NCI-H69 (cell line): ENCODE measurements at regions not wholly inside any gene's neighbourhood (a gene's known extent, or its start where the extent isn't known, plus 50 kb on each side); places are given as distances from the start of the nearest gene placed in this dataset.
A peak's percentile ranks its signal among the peaks of the same experiment; 100 is the strongest.
"Not testable (repeated sequence)": the region's sequence is repeated elsewhere in the genome, so short reads cannot be mapped to it uniquely, and the experiment has no call there.

ENCODE experiments used
- DNase-seq: peaks from one replicate; lab custom pipeline; 2025; lab: John Stamatoyannopoulos, UW

DNA sequence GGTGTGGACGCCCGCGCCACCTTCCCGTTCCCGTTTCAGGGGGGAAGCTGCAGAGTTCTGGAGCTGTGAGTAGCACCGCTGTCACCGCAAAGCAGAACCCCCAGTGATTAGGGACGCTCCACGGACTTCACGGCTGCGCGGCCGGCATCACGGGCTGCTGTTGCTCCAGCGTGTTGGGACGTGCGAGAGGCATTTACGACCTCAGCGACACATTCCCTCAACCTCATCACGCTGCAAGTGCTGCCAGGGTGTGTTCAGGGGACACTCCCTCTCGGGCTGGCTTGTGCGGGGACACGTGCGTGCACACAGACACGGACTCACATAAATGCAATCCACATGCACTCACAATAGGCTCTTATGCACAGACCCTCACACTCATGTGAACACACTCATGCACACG, 187.9 kb downstream of the NPIPB11 start:
- not testable (repeated sequence) for DNase-seq

- DNase-seq = not testable (repeated sequence)
Observed at GRCh38 chr16:29218171-29218570, 188.3 kb downstream of the NPIPB11 start.

GRCh38 chr16:29217752-29218126, 188.8 kb downstream of the NPIPB11 start:
- not testable (repeated sequence) for DNase-seq

DNA sequence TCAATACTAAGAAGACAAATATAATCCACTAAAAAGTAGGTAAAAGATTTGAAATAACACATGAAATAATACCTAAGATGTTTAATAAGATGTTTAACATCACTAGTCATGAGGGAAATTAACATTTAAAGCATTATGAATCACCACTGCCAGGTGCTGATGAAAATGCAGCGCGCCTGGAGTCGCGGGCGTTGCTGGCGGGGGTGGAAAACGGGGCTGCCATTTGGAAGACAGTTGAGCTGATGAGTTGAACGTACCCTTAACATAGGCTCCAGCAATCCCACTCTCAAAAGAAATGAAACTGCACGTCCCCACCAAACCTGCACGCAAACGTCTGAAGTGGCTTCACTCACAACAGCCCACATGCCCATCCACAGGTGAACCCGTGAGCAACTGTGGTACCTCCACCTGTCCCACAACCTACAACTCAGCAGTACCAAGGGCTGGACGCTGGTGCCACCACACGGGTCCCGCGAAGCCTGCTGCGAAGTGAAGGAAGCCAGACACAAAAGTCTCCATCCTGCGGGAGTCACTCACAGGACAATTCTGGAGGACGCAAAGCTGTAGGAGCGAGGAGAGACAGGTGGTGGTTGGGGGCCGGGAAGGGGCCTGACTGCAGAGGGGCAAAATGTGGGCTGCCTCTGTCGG, 189.3 kb downstream of the NPIPB11 start:
- not testable (repeated sequence) for DNase-seq

- DNase-seq = not testable (repeated sequence)
Observed at GRCh38 chr16:29213770-29214169, 192.7 kb downstream of the NPIPB11 start.

DNA sequence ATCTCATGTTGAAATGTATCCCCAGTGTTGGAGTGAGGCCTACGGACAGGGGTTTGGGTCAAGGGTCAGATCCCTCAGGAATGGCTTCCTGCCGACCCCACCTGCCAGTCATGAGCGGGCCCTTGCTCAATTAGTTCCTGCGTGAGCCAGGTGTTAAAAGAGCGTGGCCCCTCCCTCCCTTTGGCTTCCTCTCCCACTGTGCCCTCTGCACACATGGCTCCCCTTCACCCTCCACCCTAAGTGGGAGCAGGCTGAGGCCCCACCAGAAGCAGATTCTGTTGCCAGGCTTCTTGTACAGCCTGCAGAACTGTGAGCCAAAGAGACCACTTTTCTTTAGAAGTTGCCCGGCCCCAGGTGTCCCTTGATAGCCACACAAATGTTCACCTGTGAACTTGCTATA, 193.3 kb downstream of the NPIPB11 start:
- DNase-seq = not testable (repeated sequence)

GRCh38 chr16:29212084-29213027, 194.2 kb downstream of the NPIPB11 start:
- DNase-seq = not testable (repeated sequence)

GRCh38 chr16:29211456-29211855, 195.1 kb downstream of the NPIPB11 start:
- not testable (repeated sequence) for DNase-seq

DNA sequence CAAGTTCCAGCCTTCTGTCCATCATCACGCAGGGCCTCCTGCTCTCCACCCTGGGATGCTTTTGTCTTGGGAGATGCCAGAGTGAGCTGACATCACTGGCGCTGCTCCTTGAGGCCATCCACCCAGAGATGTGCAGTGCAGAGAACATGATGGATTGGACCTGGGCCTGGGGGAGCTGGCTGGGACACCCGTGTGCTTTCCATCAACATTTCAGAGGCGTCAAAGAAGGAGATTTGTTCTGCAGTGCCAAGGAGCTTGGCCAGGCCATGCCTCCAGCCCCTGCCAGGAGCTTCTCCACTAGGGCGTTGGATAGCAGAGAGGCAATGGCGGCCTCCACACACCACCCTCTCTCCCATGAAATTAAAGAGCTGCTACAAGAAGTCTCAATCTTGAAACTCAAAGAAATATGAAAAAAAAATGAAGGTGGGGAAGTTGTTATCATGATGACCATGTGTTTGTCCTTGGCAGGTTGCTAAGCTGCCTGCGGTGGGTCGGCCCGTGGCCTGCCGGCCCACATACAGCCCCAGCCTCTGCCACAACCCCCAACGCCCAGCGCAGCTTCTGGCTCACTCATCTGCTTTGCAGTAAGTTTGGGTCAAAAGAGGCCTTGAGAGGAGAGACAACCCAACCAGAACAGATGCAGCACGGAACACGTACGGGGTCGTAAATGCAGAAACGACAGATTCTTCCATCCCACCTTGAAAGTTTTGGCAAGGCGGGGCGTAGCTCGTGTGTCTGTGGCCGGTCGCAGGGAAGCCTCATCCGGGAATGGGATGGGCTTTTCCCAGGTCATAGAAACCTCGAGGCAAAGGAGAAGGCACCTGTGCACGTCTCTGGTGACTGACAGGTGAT, 196.0 kb downstream of the NPIPB11 start:
- DNase-seq = not testable (repeated sequence)

DNA sequence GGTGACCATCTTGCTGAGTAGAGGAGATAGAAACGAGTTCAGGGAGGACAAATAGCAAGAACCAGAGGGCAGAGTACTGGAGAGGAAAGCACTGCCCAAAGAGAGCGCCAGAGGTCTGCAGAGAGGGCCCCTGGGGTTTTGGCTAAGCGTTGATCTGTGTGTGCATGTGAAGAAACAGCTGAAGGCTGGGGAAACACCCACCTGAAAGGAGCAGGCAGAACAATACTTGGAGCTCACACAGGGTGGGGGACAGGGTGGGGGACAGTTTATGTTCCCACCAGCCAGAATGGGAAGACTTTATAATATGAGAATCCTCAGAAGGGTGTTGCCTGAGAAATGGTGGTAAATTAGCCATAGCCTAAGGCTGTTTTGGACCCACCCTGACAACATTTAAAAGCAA, 200.4 kb downstream of the NPIPB11 start:
- DNase-seq = not testable (repeated sequence)

DNA sequence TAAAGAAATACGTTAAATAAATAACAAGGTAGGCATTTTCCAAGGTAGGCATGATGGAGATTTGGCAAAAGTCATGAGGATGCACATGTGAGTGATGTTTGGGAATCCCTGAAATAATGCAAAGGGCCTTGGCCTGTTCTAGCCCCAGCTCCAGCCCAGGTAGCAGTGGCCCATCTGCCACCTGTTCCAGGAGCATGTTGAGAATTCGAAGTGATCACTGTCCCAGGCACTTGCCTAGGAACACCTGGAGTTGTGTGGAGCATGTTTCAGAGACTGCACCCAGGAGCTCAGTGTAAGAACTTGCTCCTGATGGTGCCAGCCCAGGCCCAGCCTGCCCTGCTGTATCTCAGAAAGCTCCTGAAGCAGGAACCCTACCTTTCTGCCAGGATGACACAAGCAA, 201.4 kb downstream of the NPIPB11 start:
- not testable (repeated sequence) for DNase-seq

- no peak for DNase-seq
Observed at GRCh38 chr16:29204806-29205135, 201.7 kb downstream of the NPIPB11 start.

DNA sequence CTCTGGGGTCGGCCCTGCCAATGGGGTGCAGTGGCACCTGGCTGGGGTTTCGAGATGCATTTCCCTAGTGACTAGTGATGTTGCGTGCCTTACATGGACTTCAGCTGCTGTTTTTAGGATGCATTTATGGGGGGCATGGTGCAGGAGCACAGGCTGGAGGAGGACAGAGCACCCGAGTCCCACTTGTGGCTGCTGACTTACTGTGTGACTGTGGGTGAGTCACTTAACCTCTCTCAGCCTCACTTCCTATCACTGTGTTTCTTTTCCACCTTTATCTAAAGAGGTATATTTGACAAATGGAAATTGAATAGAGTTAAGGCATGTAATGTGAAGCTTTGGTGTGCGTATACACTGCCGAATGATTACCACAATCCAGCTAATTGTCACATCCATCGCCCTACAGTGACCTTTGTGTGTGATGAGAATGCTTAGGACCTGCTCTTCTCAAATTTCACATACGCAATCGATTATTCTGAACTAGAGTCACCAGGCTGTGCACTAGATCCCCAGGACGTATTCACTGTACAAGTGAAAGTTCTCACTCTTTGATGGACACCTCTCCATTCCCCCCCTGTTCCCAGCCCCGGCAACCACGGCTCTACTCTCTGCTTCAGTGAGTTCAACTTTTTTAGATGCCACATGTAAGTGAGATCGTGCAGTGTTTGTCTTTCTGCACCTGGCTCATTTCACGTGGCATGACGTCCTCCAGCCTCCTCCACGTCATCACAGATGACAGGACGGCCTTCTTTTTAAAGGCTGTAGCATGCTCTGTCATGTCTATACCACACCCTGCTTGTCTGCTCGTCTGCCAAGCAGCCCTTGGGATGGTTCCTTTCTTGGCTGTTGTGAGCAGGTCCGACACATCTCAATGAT, 202.3 kb downstream of the NPIPB11 start:
- not testable (repeated sequence) for DNase-seq

GRCh38 chr16:29203046-29203932, 203.2 kb downstream of the NPIPB11 start:
- not testable (repeated sequence) for DNase-seq

DNA sequence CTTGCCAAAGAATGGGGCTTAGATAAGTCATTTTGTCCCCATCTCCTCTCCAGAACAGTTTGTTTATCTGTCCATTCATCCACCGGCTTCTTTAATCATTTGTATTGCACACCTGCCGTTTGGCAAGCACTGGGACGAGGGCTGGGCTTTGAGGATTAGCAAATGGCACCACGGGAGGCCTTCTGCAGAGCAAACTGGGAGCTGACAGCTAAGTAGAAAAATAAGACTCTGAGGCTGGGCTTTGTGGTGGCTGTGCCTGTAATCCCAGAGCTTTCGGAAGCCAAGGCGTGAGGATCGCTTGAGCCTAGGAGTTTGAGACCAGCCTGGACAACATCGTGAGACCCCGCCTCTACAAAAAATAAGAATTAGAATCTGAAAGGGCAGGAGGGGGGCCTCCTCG, 203.9 kb downstream of the NPIPB11 start:
- DNase-seq = peak; percentile 71

- peak; percentile 32 for DNase-seq
Observed at GRCh38 chr16:29202025-29202632, 204.4 kb downstream of the NPIPB11 start.

DNA sequence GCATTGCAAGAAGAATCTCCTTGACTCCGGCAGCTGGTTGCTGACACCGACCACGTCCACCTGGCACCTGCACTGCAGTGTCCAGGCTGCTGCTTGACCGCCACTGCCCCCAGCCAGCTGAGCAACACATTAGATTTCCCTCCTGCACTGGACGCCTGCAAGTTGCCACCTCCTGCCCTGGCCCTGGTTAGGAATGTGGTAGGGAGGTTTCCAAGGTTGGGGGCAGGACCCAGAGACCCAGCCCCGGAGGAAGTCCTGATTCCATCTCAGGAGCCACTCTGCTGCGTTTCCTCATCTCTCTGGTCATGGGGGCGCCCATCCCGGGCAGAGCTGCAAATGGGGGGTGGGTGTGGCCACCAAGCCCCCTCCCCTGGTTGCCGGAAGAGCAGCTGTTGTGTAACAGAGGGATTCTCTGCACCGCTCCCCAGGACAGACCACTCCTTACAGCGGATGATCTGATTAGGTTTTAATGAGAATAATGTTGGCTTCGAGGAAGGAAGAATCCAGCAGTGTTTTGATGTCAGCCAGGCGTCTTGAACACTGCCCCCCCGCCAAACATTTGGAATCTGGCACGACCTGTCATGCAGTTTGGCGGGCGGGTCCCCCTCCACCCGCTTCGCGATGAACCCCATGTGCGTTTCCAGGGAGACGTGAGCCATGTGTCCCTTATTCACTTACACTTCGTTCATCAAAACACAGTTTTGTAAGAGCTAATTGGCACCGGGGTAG, 205.1 kb downstream of the NPIPB11 start:
- not testable (repeated sequence) for DNase-seq

- not testable (repeated sequence) for DNase-seq
Observed at GRCh38 chr16:29200681-29201080, 205.8 kb downstream of the NPIPB11 start.

GRCh38 chr16:29200135-29200601, 206.3 kb downstream of the NPIPB11 start:
- not testable (repeated sequence) for DNase-seq
